ENCODE measurements at regions not wholly inside any gene's neighbourhood (a gene's known extent, or its start where the extent isn't known, plus 50 kb on each side); places are given as distances from the start of the nearest gene placed in this dataset.

GRCh38 chr16:63187638-63188037 is 1151.4 kb upstream of the CDH8 start (continued):
- TF ChIP-seq ZBTB40 (IDR thresholded peaks at IDR 0.05; ENCODE audit: borderline replicate concordance) (no peak), SKIL (IDR thresholded peaks at IDR 0.05; ENCODE audit: low read depth, poor library complexity, severe bottlenecking) (no peak), TBL1XR1 (IDR thresholded peaks at IDR 0.05; ENCODE audit: low read depth, low read length) (no peak), RB1 (IDR thresholded peaks at IDR 0.05; ENCODE audit: borderline replicate concordance) (no peak)

DNA sequence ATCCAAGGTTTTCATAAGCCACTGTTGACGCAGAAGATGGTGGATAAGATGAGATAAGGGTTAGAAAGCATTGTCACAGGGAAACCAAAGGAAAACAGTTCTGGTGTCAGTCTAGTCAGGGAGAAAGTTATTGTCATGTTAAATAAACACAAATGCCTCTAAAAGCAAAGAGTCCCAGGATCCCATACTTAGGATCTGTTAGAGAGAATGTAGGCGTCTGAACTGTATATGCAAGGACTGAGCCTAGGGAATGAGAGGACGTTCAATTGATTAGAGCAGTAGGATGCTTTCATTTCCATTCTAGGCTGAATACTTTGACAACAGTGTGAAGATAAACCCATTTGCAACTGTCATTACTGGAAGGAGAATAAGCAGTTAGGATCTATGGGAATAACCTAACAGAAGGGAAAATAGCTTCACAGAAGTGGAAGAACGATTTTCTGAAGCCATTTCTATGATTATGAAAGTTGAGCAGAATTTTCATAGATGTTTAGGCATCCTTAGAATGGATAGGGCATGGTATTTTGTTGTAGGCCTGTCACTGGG is 1149.1 kb upstream of the CDH8 start:
- H2AFZ ChIP-seq (ENCODE audit: control insufficient read depth, low read depth, low read length) = no peak overlapping the region
- no peak for FAIRE-seq
- no peak overlapping the region for H3K9ac ChIP-seq (ENCODE audit: control insufficient read depth, insufficient read depth, low read length)
- in situ Hi-C loops (cut with MboI) = no loop called here
- SMC1A ChIA-PET (ENCODE audit: uncharacterized antibody, unreplicated experiment) = no interaction called here
- no peaks in the 10 kb centered on the region for H3K79me2 ChIP-seq (ENCODE audit: control insufficient read depth, insufficient read depth, low read length)
- H4K20me1 ChIP-seq (ENCODE audit: control insufficient read depth, insufficient read depth) = no peaks in the 10 kb centered on the region
- H3K9me3 ChIP-seq (replicated peaks; ENCODE audit: control insufficient read depth, insufficient read depth, low read length) = no peaks in the 10 kb centered on the region
- H3K27ac ChIP-seq (ENCODE audit: control insufficient read depth, insufficient read depth) = no peak overlapping the region
- H3K4me1 ChIP-seq (ENCODE audit: control insufficient read depth, insufficient read depth, low read length) = no peaks in the 10 kb centered on the region
- no peaks in the 10 kb centered on the region for H3K36me3 ChIP-seq (ENCODE audit: control insufficient read depth in 2 of 2, insufficient read depth in 2 of 2, low read length in 1 of 2)
- no peaks in the 10 kb centered on the region for H3K27me3 ChIP-seq (replicated peaks in 1 of 2; ENCODE audit: control insufficient read depth in 2 of 2, insufficient read depth in 2 of 2, low read length in 1 of 2)
- POLR2A ChIA-PET = no interaction called here
- WGBS (ENCODE audit: insufficient coverage, insufficient replicate concordance, low lambda C conversion rate, missing lambda C conversion rate) = 0% methylated on average over 4 of the region's 4 CpGs
- CTCF ChIA-PET = no interaction called here
- BruUV-seq (replicated peaks) = no TSS peak
- no peak for DNase-seq (ENCODE audit: low read depth, low spot score)
- H3K4me3 ChIP-seq = no peak overlapping the region
- no peak for ATAC-seq
- RAD21 ChIA-PET (ENCODE audit: unreplicated experiment) = no interaction called here
- no peak overlapping the region for H3K4me2 ChIP-seq (ENCODE audit: control insufficient read depth, insufficient read depth)
- intact Hi-C loops (cut with micrococcal nuclease; ENCODE audit: unreplicated experiment) = no loop called here
- TF ChIP-seq TCF12 (IDR thresholded peaks at IDR 0.05; ENCODE audit: low read depth, low read length) = no peak
- no peak for TF ChIP-seq KLF5 (IDR thresholded peaks at IDR 0.05; ENCODE audit: partially characterized antibody)
- no peak for TF ChIP-seq NR2F1 (conservative IDR thresholded peaks at IDR 0.05)
- no peak for TF ChIP-seq CBFB (IDR thresholded peaks at IDR 0.05; ENCODE audit: low read depth)
- TF ChIP-seq, protein P1, sequence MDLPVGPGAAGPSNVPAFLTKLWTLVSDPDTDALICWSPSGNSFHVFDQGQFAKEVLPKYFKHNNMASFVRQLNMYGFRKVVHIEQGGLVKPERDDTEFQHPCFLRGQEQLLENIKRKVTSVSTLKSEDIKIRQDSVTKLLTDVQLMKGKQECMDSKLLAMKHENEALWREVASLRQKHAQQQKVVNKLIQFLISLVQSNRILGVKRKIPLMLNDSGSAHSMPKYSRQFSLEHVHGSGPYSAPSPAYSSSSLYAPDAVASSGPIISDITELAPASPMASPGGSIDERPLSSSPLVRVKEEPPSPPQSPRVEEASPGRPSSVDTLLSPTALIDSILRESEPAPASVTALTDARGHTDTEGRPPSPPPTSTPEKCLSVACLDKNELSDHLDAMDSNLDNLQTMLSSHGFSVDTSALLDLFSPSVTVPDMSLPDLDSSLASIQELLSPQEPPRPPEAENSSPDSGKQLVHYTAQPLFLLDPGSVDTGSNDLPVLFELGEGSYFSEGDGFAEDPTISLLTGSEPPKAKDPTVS (IDR thresholded peaks at IDR 0.05; ENCODE audit: low read depth, low read length) = no peak
- no peak for TF ChIP-seq TAF1 (IDR thresholded peaks at IDR 0.05; ENCODE audit: borderline replicate concordance, low read depth, low read length)
- TF ChIP-seq NRF1 (conservative IDR thresholded peaks at IDR 0.05; ENCODE audit: low read depth, low read length) = no peak
- TF ChIP-seq PAX8 (IDR thresholded peaks at IDR 0.05) = no peak
- no peak for TF ChIP-seq NBN (IDR thresholded peaks at IDR 0.05)
- TF ChIP-seq RCOR1 (conservative IDR thresholded peaks at IDR 0.05; ENCODE audit: low read depth, low read length) = no peak
- no peak for TF ChIP-seq HCFC1 (IDR thresholded peaks at IDR 0.05; ENCODE audit: low read length)
